UCSD-AML1 (cell line): ENCODE measurements at regions not wholly inside any gene's neighbourhood (a gene's known extent, or its start where the extent isn't known, plus 50 kb on each side); places are given as distances from the start of the nearest gene placed in this dataset.
A peak's percentile ranks its signal among the peaks of the same experiment; 100 is the strongest.

ENCODE experiments used
- DNase-seq: peaks from one replicate; lab custom pipeline; 2025; ENCODE audit not compliant: unreplicated experiment; lab: John Stamatoyannopoulos, UW

GRCh38 chr7:70846208-70846607 lies 285.7 kb upstream of the GALNT17 start:
- no peak for DNase-seq

- DNase-seq: no peak
These were observed 282.2 kb upstream of the GALNT17 start for GRCh38 chr7:70849580-70850235.

- DNase-seq: no peak
These were observed 276.6 kb upstream of the GALNT17 start for GRCh38 chr7:70855373-70855772.

- peak; percentile 38 for DNase-seq
These were observed 274.9 kb upstream of the GALNT17 start for GRCh38 chr7:70856901-70857630.

- no peak for DNase-seq
These were observed 274.0 kb upstream of the GALNT17 start for GRCh38 chr7:70857793-70858545.

GRCh38 chr7:70867513-70867912 lies 264.4 kb upstream of the GALNT17 start:
- no peak for DNase-seq

GRCh38 chr7:70870349-70870748 lies 261.6 kb upstream of the GALNT17 start:
- DNase-seq: no peak

GRCh38 chr7:70872188-70872587 lies 259.8 kb upstream of the GALNT17 start:
- no peak for DNase-seq

GRCh38 chr7:70881167-70881847 lies 250.6 kb upstream of the GALNT17 start:
- no peak for DNase-seq

GRCh38 chr7:70883750-70884439 lies 248.0 kb upstream of the GALNT17 start:
- no peak for DNase-seq

GRCh38 chr7:70884440-70884764 lies 247.5 kb upstream of the GALNT17 start:
- no peak for DNase-seq

GRCh38 chr7:70884809-70885208 lies 247.1 kb upstream of the GALNT17 start:
- DNase-seq: no peak

- no peak for DNase-seq
These were observed 245.4 kb upstream of the GALNT17 start for GRCh38 chr7:70886547-70886946.

GRCh38 chr7:70887186-70887585 lies 244.8 kb upstream of the GALNT17 start:
- no peak for DNase-seq

GRCh38 chr7:70890147-70890969 lies 241.6 kb upstream of the GALNT17 start:
- no peak for DNase-seq

GRCh38 chr7:70893422-70893821 lies 238.5 kb upstream of the GALNT17 start:
- no peak for DNase-seq

- no peak for DNase-seq
These were observed 237.8 kb upstream of the GALNT17 start for GRCh38 chr7:70893971-70894715.

- no peak for DNase-seq
These were observed 237.1 kb upstream of the GALNT17 start for GRCh38 chr7:70894799-70895198.
